Adrenal gland (tissue), 5 donors: ENCODE measurements at regions not wholly inside any gene's neighbourhood (a gene's known extent, or its start where the extent isn't known, plus 50 kb on each side); places are given as distances from the start of the nearest gene placed in this dataset.

Experiments used
- CTCF ChIP-seq, 6 experiments: fragments of 450-650 bp in 4 of 6; fragments of 200-600 bp in 2 of 6; sonication (generic) in 1 of 6; IDR thresholded peaks; 1 replicate in 5 of 6; 2 replicates in 1 of 6; pipeline versions ENCODE4 v1.5.1 to v1.8.0; 2016 to 2021; ENCODE audit warnings: antibody characterized with exemption in 6 of 6, mild to moderate bottlenecking in 2 of 6, moderate library complexity in 1 of 6
- POLR2A ChIP-seq, 2 donors: fragments of 450-650 bp; IDR thresholded peaks; one replicate each; pipeline ENCODE4 v1.6.1; 2017; ENCODE audit warnings: antibody characterized with exemption in 2 of 2, mild to moderate bottlenecking in 2 of 2, moderate library complexity in 1 of 2
- donor health status: DM: no; HTN: no; CAD: no.

GRCh38 chr3:72260588-72260910 lies 475.6 kb upstream of the PROK2 start:
- TF ChIP-seq POLR2A (IDR thresholded peaks at IDR 0.05) (no peak), CTCF (IDR thresholded peaks at IDR 0.05) (no peak)
